ENCODE measurements at regions not wholly inside any gene's neighbourhood (a gene's known extent, or its start where the extent isn't known, plus 50 kb on each side); places are given as distances from the start of the nearest gene placed in this dataset.

GRCh38 chrX:122545778-122546177, 638.3 kb upstream of the GRIA3 start:
- no peaks in the 10 kb centered on the region for H3K79me2 ChIP-seq (ENCODE audit: insufficient read depth, low read length)
- no peaks in the 10 kb centered on the region for H3K27me3 ChIP-seq (ENCODE audit: control insufficient read depth in 2 of 2, insufficient read depth in 2 of 2, low read length in 2 of 2)
- H3K4me2 ChIP-seq (replicated peaks; ENCODE audit: extremely low read depth, low read length, poor library complexity, severe bottlenecking): no peak overlapping the region
- no peak for DNase-seq
- no peaks in the 10 kb centered on the region for H3K9me3 ChIP-seq (replicated peaks in 1 of 2; ENCODE audit: control insufficient read depth in 1 of 2, insufficient read depth in 1 of 2, low read length in 2 of 2)
- Mint-ChIP-seq H3K27ac (no peak overlapping the region), H3K4me1 (no peaks in the 10 kb centered on the region), H3K4me3 (no peak overlapping the region), H3K36me3 (no peaks in the 10 kb centered on the region), H3K9me3 (peaks cover 0 to 5% (median 0%) of the 10 kb centered on the region in 7 donors), H3K27me3 (ENCODE audit: low read depth in 3 of 3) (no peaks in the 10 kb centered on the region)
- no peaks in the 10 kb centered on the region for H3K36me3 ChIP-seq (replicated peaks in 1 of 2; ENCODE audit: control insufficient read depth in 1 of 2, insufficient read depth in 2 of 2, low read length in 2 of 2)
- H3K4me3 ChIP-seq (replicated peaks in 1 of 3; ENCODE audit: low read depth in 2 of 3, low read length in 3 of 3): no peak overlapping the region
- H3K4me1 ChIP-seq (ENCODE audit: control insufficient read depth in 1 of 2, insufficient read depth in 2 of 2, low read length in 2 of 2): no peaks in the 10 kb centered on the region
- H4K20me1 ChIP-seq (ENCODE audit: insufficient read depth, low read length): no peaks in the 10 kb centered on the region
- H2AFZ ChIP-seq (ENCODE audit: insufficient read depth, low read depth, low read length, poor library complexity, severe bottlenecking): no peak overlapping the region
- no peak overlapping the region for H3K9ac ChIP-seq (ENCODE audit: insufficient read depth, low read length, poor library complexity, severe bottlenecking)
- intact Hi-C loops (cut with micrococcal nuclease): no loop called here
- H3K27ac ChIP-seq (ENCODE audit: low read depth in 1 of 2, low read length in 2 of 2): no peak overlapping the region
- TF ChIP-seq CTCF (IDR thresholded peaks at IDR 0.05): no peak

GRCh38 chrX:122546269-122546668, 637.8 kb upstream of the GRIA3 start:
- Mint-ChIP-seq H3K27me3 (ENCODE audit: low read depth in 3 of 3) (no peaks in the 10 kb centered on the region), H3K36me3 (no peaks in the 10 kb centered on the region), H3K27ac (no peak overlapping the region), H3K4me1 (no peaks in the 10 kb centered on the region), H3K4me3 (no peak overlapping the region), H3K9me3 (peaks cover 0 to 5% (median 0%) of the 10 kb centered on the region in 7 donors)
- H2AFZ ChIP-seq (ENCODE audit: insufficient read depth, low read depth, low read length, poor library complexity, severe bottlenecking): no peak overlapping the region
- H3K4me2 ChIP-seq (replicated peaks; ENCODE audit: extremely low read depth, low read length, poor library complexity, severe bottlenecking): no peak overlapping the region
- no peaks in the 10 kb centered on the region for H4K20me1 ChIP-seq (ENCODE audit: insufficient read depth, low read length)
- no peak overlapping the region for H3K4me3 ChIP-seq (replicated peaks in 1 of 3; ENCODE audit: low read depth in 2 of 3, low read length in 3 of 3)
- no CpG with 5 or more reads among the region's 1 CpG for WGBS (ENCODE audit: insufficient coverage)
- intact Hi-C loops (cut with micrococcal nuclease): no loop called here
- no peaks in the 10 kb centered on the region for H3K36me3 ChIP-seq (replicated peaks in 1 of 2; ENCODE audit: control insufficient read depth in 1 of 2, insufficient read depth in 2 of 2, low read length in 2 of 2)
- H3K9ac ChIP-seq (ENCODE audit: insufficient read depth, low read length, poor library complexity, severe bottlenecking): no peak overlapping the region
- H3K9me3 ChIP-seq (replicated peaks in 1 of 2; ENCODE audit: control insufficient read depth in 1 of 2, insufficient read depth in 1 of 2, low read length in 2 of 2): no peaks in the 10 kb centered on the region
- H3K79me2 ChIP-seq (ENCODE audit: insufficient read depth, low read length): no peaks in the 10 kb centered on the region
- no peak for TF ChIP-seq CTCF (IDR thresholded peaks at IDR 0.05)
- no peak for DNase-seq
- no peaks in the 10 kb centered on the region for H3K27me3 ChIP-seq (ENCODE audit: control insufficient read depth in 2 of 2, insufficient read depth in 2 of 2, low read length in 2 of 2)
- no peaks in the 10 kb centered on the region for H3K4me1 ChIP-seq (ENCODE audit: control insufficient read depth in 1 of 2, insufficient read depth in 2 of 2, low read length in 2 of 2)
- no peak overlapping the region for H3K27ac ChIP-seq (ENCODE audit: low read depth in 1 of 2, low read length in 2 of 2)

All from CD14-positive monocyte (primary cell).